NCI-H2227 (cell line): ENCODE measurements at regions not wholly inside any gene's neighbourhood (a gene's known extent, or its start where the extent isn't known, plus 50 kb on each side); places are given as distances from the start of the nearest gene placed in this dataset.
"Not testable (repeated sequence)": the region's sequence is repeated elsewhere in the genome, so short reads cannot be mapped to it uniquely, and the experiment has no call there.

Source experiments
- DNase-seq: peaks from one replicate; lab custom pipeline; 2025; ENCODE audit not compliant: unreplicated experiment; lab: John Stamatoyannopoulos, UW

DNA sequence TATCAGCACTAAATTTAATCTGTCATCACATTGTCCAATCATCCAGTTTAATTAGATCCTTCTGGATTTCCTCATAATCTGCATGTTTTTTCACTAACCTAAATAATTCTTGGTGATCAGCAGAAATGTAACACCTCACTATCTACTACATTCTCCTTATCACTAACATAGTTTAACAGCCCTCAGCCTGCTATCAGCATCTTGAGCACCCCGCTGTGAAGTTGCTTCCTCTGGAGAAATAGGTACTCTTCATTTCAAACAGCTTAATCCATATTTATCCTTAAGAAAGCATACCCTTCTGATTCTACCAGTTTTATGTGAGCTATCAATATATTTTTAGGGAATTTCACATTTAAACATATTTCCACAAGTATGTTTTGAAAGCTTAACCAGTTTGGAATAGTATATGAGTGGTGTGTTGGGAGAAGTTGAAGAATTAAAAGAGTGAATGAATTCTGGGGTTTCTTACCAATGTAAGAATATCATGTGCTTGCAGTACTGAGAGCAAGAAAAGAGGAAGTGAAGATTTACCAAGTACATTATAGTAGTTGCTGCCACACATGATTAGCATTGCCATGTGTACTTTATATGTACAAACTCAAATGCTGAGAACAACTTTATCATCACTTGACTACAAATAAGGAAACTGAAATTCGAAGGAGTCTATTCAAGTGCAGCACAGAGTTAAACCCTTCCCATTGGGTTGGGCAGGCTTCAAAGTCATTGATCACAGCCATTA is 771.1 kb upstream of the ADGRL4 start:
- DNase-seq = no peak

DNA sequence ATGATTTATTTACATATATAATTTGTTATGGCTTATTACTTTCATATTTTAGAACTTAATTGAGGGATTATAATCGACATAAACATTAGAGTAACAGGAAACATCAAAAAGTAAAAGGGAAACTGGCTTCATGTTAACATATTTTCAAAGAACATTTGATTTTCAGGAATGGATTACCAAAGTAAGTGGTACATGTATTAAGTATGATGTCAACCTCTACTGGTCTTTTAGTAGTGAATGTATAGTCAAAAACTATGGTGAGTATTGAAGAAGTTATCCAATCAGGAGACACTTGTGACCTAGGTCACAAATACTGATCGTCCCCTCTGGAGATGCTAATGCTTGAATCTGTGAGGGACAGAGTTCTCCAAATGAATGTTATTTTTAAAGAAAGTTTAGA is 768.9 kb upstream of the ADGRL4 start:
- no peak for DNase-seq

DNA sequence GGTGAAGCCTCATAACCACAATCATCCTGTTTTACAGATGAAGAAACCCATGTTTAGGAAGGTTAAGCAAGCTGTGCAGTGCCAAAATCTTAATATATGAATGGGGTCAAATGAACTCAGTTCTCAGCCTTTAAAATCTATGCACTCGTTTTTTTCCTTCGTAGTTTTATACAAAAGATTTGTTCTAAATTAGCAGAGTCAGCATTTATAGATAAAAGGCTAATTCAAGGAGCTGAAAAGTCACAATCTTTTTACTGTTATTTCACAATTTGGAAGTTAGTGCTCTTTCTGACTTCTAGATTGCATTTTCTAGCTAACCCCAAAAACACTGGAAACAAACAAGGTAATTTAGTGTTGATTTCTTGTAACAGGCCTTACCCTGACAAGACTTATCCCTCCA is 766.9 kb upstream of the ADGRL4 start:
- no peak for DNase-seq

- DNase-seq = no peak
Observed at GRCh38 chr1:79762461-79762860, 755.9 kb upstream of the ADGRL4 start.

- DNase-seq = no peak
Observed at GRCh38 chr1:79760531-79760930, 754.0 kb upstream of the ADGRL4 start.

DNA sequence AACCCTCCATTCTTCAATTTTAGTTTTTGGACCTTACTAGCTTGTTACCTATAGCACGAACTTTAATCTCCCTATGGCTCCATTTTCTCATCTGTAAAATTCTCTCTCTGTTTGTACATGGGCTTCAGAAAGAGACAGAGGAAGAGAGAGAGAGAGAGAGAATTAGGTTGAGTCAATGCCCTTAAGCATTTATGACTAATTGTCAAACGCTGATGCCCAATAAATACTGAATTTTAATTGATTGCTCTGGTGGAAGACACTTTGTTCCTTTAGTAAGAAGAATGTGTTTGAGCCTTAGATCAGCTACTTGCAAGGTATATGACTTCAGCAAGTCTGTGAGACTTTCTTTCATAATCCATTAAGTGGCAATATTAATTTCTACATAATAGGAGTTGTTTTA is 743.1 kb upstream of the ADGRL4 start:
- DNase-seq = no peak

DNA sequence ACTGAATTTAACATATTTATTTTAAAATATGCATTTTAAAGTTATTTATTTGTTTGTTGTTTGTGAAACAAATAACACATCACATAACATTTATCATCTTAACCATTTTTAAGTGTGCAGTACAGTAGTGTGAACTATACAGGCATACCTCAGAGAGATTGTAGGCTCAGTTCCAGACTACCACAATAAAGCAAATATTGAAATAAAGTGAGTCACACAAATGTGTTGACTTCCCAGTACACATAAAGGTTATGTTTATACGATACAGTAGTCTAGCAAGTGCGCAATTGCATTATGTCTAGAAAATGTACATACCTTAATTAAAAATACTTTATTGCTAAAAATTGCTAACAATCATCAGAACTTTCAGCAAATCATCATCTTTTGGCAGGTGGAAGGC is 739.4 kb upstream of the ADGRL4 start:
- no peak for DNase-seq

- DNase-seq = no peak
Observed at GRCh38 chr1:79744746-79745145, 738.2 kb upstream of the ADGRL4 start.

DNA sequence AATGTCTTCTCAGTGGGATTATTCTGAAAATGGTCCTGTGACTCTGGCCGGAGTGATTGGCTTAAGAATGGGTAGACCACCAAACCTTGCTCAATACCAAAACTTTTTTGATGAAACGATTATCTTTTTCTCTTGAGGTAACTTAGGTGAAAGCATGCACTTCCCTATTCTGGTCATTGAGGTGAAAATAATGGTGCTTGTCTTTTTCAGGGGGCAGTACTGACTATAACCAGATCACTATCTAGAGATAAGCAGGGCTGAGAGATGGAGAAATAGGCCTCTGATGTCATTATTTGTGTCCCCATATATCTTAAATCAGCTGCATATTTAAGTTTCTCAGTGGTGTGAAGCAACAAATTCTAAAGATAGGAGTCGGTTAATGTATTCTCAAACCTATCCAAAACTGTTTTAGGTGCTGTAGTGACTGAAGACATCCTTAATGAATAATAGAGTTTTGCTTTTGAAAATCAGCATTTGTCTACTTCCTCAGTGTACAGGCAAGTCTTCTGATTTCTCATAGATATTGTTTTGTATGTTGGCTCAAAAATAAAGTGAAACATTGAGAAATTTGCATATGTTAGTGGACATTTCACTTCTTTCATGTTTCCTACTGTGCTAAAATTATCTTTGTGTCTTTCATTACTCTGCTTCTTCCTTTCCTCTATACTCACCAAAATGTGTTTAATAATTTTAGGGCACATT is 735.3 kb upstream of the ADGRL4 start:
- no peak for DNase-seq

DNA sequence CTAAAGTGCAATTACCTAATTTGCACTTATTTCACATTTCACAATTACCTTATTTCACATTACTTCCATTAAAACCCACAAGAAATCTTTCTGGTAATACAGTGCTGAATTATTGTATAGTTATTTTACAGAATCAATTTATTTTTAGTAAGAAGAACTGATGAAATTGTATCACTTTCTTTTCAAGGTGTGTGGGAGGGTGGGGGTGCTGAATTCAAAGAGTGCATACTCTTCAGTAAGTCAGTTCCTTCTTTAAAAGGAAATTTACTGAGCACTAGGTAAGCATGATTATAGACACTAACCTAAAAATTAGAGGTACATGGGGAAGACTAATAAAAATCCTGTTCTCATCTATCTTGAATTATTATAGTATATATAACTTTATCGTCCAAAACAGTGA is 731.6 kb upstream of the ADGRL4 start:
- no peak for DNase-seq

DNA sequence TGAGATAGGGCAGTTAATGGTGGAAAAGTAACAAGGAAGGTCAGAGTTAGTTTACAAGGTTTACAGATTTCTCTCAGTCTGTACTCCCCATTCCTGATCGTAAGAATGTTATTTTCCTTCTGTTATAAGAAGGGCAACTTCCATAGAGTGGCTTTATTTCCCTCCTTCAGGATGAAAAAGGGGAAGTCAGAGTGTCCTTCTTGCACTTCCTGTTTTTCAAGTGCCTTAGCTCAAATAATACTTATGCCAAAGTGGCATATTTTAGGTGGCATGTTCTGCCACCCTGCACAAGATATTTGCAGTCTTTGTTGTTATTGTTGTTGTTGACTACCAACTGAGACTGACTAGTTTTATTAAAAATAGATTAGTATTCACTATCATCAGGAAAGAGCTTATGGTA is 730.7 kb upstream of the ADGRL4 start:
- no peak for DNase-seq

GRCh38 chr1:79732950-79733349 is 726.4 kb upstream of the ADGRL4 start:
- DNase-seq = no peak

DNA sequence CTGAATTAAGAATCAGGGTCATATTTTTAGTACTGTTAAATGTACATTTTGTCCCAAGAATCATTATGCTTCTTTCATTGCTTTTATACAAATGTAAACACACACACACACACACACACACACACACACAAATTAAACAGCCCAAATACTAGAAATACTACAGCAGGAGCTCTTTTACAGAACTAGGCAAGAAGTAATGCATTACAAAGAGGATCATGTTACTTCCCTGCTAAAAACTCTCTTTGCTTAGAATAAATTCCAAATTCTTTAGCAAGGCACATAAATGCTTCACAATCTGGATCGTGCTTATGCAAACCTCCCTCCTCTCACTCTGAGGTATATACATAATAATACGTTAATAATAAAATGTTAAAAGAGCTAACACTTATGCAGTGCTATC is 720.4 kb upstream of the ADGRL4 start:
- DNase-seq = no peak

GRCh38 chr1:79726321-79726720 is 719.8 kb upstream of the ADGRL4 start:
- no peak for DNase-seq

- DNase-seq = no peak
Observed at GRCh38 chr1:79716447-79716846, 709.9 kb upstream of the ADGRL4 start.

DNA sequence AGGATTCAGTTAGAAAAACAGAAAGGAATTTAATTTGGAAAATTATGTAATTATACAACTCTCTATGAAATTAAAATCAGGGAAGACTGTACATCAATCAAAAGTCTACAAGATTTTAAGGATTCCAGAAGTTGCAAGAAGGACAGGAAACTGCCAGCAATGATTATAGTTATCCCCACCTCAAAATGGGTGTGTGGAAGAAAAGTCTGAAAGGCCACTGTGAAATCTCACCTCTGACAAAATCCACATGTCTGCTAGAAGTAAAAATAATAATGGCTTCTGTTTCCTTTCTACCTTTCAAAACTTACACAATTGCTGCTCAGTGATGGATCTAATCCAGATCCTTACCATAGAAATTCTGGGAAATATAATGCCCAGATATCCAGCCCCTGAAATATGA is 708.1 kb upstream of the ADGRL4 start:
- no peak for DNase-seq

GRCh38 chr1:79711001-79711431 is 704.5 kb upstream of the ADGRL4 start:
- no peak for DNase-seq

DNA sequence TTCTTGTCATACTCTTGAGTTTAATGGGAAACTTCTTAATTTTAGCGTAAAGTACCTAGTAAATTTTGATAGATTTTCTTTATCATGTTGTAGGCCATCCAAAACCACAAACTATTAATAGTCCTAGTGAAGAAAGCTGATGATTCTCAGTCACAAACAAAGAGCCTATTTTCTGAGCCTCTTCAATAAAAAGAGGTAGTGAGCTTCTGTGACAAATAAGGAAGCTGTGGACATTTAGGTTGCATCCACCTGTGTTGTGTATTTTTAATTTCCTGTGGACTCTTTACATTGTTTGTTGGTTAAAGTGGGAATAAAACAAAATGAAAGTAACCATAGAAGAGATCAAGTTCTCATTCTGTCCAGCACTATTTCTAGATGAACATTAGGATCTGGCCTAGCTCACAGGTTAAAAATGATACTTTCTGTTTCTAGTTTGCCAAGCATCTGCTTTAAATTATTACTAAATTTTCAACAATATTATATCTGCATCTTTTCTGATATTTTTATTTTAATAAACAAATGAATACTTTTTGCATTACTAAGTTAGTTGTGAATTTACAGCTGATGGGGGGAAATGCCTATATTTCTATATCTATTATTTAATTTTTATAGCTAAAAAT is 702.2 kb upstream of the ADGRL4 start:
- no peak for DNase-seq

- DNase-seq = no peak
Observed at GRCh38 chr1:79705218-79705617, 698.7 kb upstream of the ADGRL4 start.

DNA sequence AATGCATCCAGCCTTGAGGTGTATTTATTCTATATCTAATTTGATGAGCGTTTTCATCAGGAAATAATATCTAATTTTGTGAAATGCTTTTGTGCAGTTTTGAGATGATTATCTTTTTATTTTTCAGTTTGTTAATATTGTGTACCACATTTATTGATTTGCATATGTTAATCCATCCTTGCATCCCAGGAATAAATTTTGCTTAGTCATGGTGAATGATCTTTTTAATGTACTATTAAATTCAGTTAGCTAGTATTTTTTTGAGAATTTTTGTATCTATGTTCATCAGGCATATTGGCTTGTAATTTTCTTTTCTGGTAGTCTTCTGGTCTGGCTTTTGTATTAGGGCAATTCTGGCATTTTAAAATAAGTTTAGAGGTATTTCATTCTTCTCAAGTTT is 697.5 kb upstream of the ADGRL4 start:
- DNase-seq = no peak

GRCh38 chr1:79702336-79702999 is 695.9 kb upstream of the ADGRL4 start:
- not testable (repeated sequence) for DNase-seq

GRCh38 chr1:79695138-79695537 is 688.6 kb upstream of the ADGRL4 start:
- DNase-seq = no peak
